GM23248 (cell line): ENCODE measurements at regions not wholly inside any gene's neighbourhood (a gene's known extent, or its start where the extent isn't known, plus 50 kb on each side); places are given as distances from the start of the nearest gene placed in this dataset.

Source experiments
- DNase-seq: peaks from one replicate; pipeline ENCODE4 v3.0.0-alpha.2; 2015
- H2AFZ ChIP-seq: fragments of 200-600 bp; sonication (generic); 2 replicates; pipeline ENCODE4 v1.6.1; 2016; ENCODE audit warnings: antibody characterized with exemption
- H3F3A ChIP-seq: fragments of 200-600 bp; sonication (generic); 2 replicates; pipeline ENCODE4 v1.6.1; 2016; ENCODE audit warnings: mild to moderate bottlenecking, antibody characterized with exemption, mixed run types; ENCODE audit not compliant: insufficient read depth
- H3K27ac ChIP-seq: fragments of 200-600 bp; sonication (generic); 2 replicates; pipeline ENCODE4 v1.5.1; 2016; ENCODE audit warnings: mild to moderate bottlenecking
- H3K27me3 ChIP-seq: fragments of 200-600 bp; sonication (generic); replicated peaks from 2 replicates; pipeline ENCODE4 v1.6.1; 2016; ENCODE audit warnings: mild to moderate bottlenecking; ENCODE audit not compliant: insufficient read depth
- H3K36me3 ChIP-seq: fragments of 200-600 bp; sonication (generic); 2 replicates; pipeline ENCODE4 v1.6.1; 2016; ENCODE audit warnings: low read depth, mild to moderate bottlenecking
- H3K4me1 ChIP-seq: fragments of 200-600 bp; sonication (generic); 2 replicates; pipeline ENCODE4 v1.6.1; 2016; ENCODE audit warnings: mild to moderate bottlenecking; ENCODE audit not compliant: insufficient read depth
- H3K4me2 ChIP-seq: fragments of 200-600 bp; sonication (generic); one replicate; pipeline ENCODE4 v1.6.1; 2016; ENCODE audit warnings: mild to moderate bottlenecking; ENCODE audit not compliant: unreplicated experiment
- H3K4me3 ChIP-seq: fragments of 200-600 bp; sonication (generic); 2 replicates; pipeline ENCODE4 v1.5.1; 2016; ENCODE audit warnings: mild to moderate bottlenecking
- H3K79me2 ChIP-seq: fragments of 200-600 bp; sonication (generic); 2 replicates; pipeline ENCODE4 v1.6.1; 2016; ENCODE audit warnings: mild to moderate bottlenecking; ENCODE audit not compliant: insufficient read depth
- H3K9ac ChIP-seq: fragments of 200-600 bp; sonication (generic); 2 replicates; pipeline ENCODE4 v1.6.1; 2016; ENCODE audit warnings: mild to moderate bottlenecking
- H3K9me2 ChIP-seq: fragments of 200-600 bp; sonication (generic); 2 replicates; pipeline ENCODE4 v1.6.1; 2016; ENCODE audit warnings: mixed run types, mild to moderate bottlenecking, moderate library complexity; ENCODE audit not compliant: insufficient read depth
- H3K9me3 ChIP-seq: fragments of 200-600 bp; sonication (generic); one replicate; pipeline ENCODE4 v1.6.1; 2017; ENCODE audit warnings: low read depth
- H4K20me1 ChIP-seq: fragments of 200-600 bp; sonication (generic); 2 replicates; pipeline ENCODE4 v1.6.0; 2016; ENCODE audit not compliant: insufficient read depth
- EZH2 ChIP-seq: fragments of 200-600 bp; sonication (generic); IDR thresholded peaks from 2 replicates; pipeline ENCODE4 v1.6.1; 2018; ENCODE audit warnings: antibody characterized with exemption, mild to moderate bottlenecking; ENCODE audit not compliant: insufficient read depth, poor library complexity, severe bottlenecking
- EZH2phosphoT487 ChIP-seq: fragments of 200-600 bp; sonication (generic); IDR thresholded peaks from 2 replicates; pipeline ENCODE4 v1.6.1; 2018; ENCODE audit warnings: antibody characterized with exemption, moderate library complexity, mild to moderate bottlenecking, low read depth; ENCODE audit not compliant: insufficient read depth
- WGBS, 2 experiments: methylation state at CpG; one replicate each; pipeline ENCODE4 v1.1.6; 2015 to 2017; ENCODE audit warnings: low lambda C conversion rate in 2 of 2, low coverage in 1 of 2; ENCODE audit errors: missing lambda C conversion rate in 2 of 2; 5-methylcytosine and 5-hydroxymethylcytosine counted together
- in situ Hi-C: fragments of 300-500 bp; cut with MboI; formaldehyde crosslinking; loops from 2 replicates; pipeline ENCODE4 v1.15.0; 2020

DNA sequence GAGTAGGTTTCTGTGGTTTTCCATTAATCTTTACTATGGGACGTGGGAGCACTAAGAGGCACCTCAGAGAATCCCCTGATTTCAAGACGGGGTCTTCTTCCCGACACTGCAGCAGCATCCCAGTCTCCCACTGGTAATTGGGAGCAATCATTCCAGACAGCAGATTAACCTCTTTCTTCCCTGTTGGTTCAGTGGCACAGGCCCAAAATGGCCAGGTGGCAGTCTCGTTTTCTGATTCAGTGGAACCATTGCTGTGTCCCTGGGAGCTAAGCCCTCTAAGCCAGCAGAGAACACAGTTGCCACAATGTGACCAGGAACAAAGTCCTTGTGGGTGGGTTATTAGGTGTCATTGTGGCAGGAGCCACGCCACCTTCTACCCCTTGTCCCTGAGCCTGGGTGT lies 342.1 kb downstream of the MATN1 start:
- H3K36me3 ChIP-seq: no peaks in the 10 kb centered on the region
- no peak overlapping the region for H3K9ac ChIP-seq
- H3F3A ChIP-seq: 0 out of 2 replicates have a peak, but pooled peaks cover 7% of the 10 kb centered on the region
- no peak overlapping the region for H2AFZ ChIP-seq
- H3K27me3 ChIP-seq: no peaks in the 10 kb centered on the region
- H3K4me2 ChIP-seq: no peak overlapping the region
- H3K9me3 ChIP-seq: no peaks in the 10 kb centered on the region
- no peaks in the 10 kb centered on the region for H3K79me2 ChIP-seq
- WGBS, 2 experiments: 67 to 78% methylated on average over 5 of the region's 5 CpGs
- DNase-seq: no peak
- H4K20me1 ChIP-seq: no peaks in the 10 kb centered on the region
- H3K27ac ChIP-seq: no peak overlapping the region
- H3K4me1 ChIP-seq: peaks cover 19% of the 10 kb centered on the region
- in situ Hi-C loops: no loop called here
- H3K4me3 ChIP-seq: no peak overlapping the region
- H3K9me2 ChIP-seq: no peaks in the 10 kb centered on the region
- TF ChIP-seq EZH2: no peak
- no peak for TF ChIP-seq EZH2phosphoT487

DNA sequence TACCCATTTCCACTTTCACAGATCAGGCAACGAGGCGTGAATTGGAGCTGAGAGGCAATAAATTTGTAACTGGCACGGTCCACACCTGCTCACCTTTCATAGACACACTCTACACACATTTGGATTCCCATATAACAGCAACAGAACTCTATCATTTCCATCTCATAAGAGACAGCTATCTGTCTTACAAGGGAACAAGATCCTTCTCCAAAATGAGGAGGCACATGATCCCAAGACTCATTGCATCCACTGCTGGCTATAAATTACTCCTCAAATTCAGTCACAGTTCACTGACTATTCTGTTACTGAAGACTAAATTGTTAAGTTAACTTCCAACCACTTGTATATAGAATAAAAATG lies 342.8 kb downstream of the MATN1 start:
- Histone ChIP-seq H3K27me3 (no peaks in the 10 kb centered on the region), H3F3A (0 out of 2 replicates have a peak, but pooled peaks cover 7% of the 10 kb centered on the region), H2AFZ (peak overlapping the region; percentile 67; the same call in 1 of the 2 replicates), H3K36me3 (no peaks in the 10 kb centered on the region), H4K20me1 (no peaks in the 10 kb centered on the region), H3K9me3 (no peaks in the 10 kb centered on the region), H3K79me2 (no peaks in the 10 kb centered on the region), H3K9ac (no peak overlapping the region), H3K27ac (no peak overlapping the region), H3K4me1 (peaks cover 19% of the 10 kb centered on the region), H3K4me3 (no peak overlapping the region), H3K9me2 (no peaks in the 10 kb centered on the region), H3K4me2 (no peak overlapping the region)
- in situ Hi-C loops: no loop called here
- no peak for DNase-seq
- WGBS, 2 experiments: 0 to 2% methylated on average over 3 of the region's 3 CpGs
- TF ChIP-seq EZH2phosphoT487: no peak
- TF ChIP-seq EZH2: no peak

DNA sequence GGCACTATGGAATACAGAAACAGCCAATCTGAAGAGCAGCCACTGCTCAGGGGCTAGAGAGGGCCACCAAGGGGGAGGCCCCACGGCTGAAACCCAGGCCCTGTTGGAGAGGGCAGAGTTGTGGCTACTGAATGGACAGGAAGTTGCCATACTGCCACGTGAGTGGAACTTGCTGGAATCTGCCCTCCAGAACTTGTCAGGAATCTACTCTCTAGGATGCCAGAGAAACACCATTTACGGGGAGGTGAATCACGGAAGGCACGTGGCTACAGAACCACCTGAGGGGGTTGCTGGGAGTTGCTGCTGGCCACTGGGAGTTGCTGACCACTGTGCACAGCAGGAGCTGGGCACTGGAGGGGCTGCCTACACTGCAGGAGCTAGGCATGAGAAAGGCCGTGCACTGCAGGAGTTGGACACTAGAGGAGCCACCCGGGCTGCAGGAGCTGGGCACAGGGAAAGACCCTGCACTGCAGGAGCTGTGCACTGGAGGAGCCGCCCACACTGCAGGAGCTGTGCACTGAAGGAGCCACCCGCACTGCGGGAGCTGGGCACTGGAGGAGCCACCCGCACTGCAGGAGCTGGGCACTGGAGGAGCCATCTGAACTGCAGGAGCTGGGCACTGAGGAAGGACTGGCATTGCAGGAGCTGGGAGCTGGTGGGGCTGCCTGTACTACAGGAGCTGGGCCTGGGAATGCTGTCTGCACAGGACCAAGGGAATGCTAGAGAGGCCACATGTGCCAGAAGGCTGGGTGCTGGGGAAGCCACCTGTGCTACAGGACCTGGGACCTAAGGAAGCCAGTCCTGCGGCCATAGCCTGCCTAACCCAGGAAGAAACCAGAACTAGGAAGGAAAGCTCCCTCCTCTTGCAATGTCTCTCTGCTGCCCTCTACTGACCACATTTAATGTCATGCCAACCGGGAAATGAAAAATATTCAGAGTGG lies 343.4 kb downstream of the MATN1 start:
- Histone ChIP-seq H3K9me3 (no peaks in the 10 kb centered on the region), H2AFZ (peak overlapping the region; percentile 67), H3K9me2 (no peaks in the 10 kb centered on the region), H3K27ac (peak overlapping the region; percentile 7; the same call in 1 of the 2 replicates), H3K27me3 (no peaks in the 10 kb centered on the region), H3F3A (0 out of 2 replicates have a peak, but pooled peaks cover 7% of the 10 kb centered on the region), H3K36me3 (no peaks in the 10 kb centered on the region), H3K9ac (peak overlapping the region; percentile 22), H3K4me1 (peaks cover 19% of the 10 kb centered on the region), H3K4me3 (no peak overlapping the region), H3K4me2 (peak overlapping the region; percentile 12), H3K79me2 (no peaks in the 10 kb centered on the region), H4K20me1 (no peaks in the 10 kb centered on the region)
- peak; percentile 89 for DNase-seq
- in situ Hi-C loops: no loop called here
- WGBS, 2 experiments: 25 to 28% methylated on average over 13 of the region's 13 CpGs
- TF ChIP-seq EZH2 (no peak), EZH2phosphoT487 (no peak)

DNA sequence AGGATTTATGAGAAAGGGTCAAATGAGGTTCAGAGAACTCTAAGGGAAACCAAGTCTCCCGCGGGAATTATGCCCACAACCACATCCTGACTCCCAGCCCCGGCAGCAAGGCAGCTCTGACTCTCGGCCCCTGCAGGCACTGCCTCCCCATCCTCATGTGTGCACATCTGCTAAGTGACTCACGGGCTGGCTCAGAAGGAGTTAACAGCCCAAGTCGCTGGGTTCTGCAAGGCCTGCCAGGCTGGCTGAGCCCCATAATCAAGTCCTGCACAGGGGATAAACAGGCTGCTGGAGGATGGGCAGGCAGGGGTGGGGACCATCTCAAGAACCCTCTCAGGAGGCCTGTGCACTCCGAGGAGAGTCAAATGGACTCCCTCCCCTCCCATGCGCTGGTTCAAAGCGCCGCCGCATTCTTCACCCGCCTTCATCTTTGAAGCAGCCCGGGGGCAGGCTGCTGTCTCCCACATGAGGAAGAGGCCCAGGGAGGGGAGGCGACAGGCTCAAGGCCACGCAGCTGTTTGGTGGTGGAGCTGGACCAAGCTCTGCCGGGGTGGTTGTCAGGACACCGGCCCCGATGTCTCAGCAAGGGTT lies 344.3 kb downstream of the MATN1 start:
- H4K20me1 ChIP-seq: no peaks in the 10 kb centered on the region
- peaks cover 19% of the 10 kb centered on the region for H3K4me1 ChIP-seq
- 3 to 5% methylated on average over 17 to 18 of the region's 18 CpGs for WGBS, 2 experiments
- H3K9me2 ChIP-seq: no peaks in the 10 kb centered on the region
- H3K36me3 ChIP-seq: no peaks in the 10 kb centered on the region
- no peaks in the 10 kb centered on the region for H3K27me3 ChIP-seq
- H3F3A ChIP-seq: 0 out of 2 replicates have a peak, but pooled peaks cover 7% of the 10 kb centered on the region
- H2AFZ ChIP-seq: peak overlapping the region; percentile 67
- DNase-seq: peak; percentile 88
- H3K9ac ChIP-seq: peak overlapping the region; percentile 22
- no peaks in the 10 kb centered on the region for H3K79me2 ChIP-seq
- TF ChIP-seq EZH2phosphoT487 (no peak), EZH2 (no peak)
- peak overlapping the region; percentile 12 for H3K4me2 ChIP-seq
- peak overlapping the region; percentile 7; the same call in 1 of the 2 replicates for H3K27ac ChIP-seq
- H3K9me3 ChIP-seq: no peaks in the 10 kb centered on the region
- H3K4me3 ChIP-seq: no peak overlapping the region
- in situ Hi-C loops: no loop called here
